Renal cortex interstitium (tissue), 11 donors: ENCODE measurements at regions not wholly inside any gene's neighbourhood (a gene's known extent, or its start where the extent isn't known, plus 50 kb on each side); places are given as distances from the start of the nearest gene placed in this dataset.

ENCODE experiments used
- DNase-seq, 11 donors: peaks; one replicate each; pipeline ENCODE4 v3.0.0-alpha.2; 2013; ENCODE audit warnings: low read depth in 9 of 11, low spot score in 4 of 11; ENCODE audit errors: extremely low read depth in 1 of 11

DNA sequence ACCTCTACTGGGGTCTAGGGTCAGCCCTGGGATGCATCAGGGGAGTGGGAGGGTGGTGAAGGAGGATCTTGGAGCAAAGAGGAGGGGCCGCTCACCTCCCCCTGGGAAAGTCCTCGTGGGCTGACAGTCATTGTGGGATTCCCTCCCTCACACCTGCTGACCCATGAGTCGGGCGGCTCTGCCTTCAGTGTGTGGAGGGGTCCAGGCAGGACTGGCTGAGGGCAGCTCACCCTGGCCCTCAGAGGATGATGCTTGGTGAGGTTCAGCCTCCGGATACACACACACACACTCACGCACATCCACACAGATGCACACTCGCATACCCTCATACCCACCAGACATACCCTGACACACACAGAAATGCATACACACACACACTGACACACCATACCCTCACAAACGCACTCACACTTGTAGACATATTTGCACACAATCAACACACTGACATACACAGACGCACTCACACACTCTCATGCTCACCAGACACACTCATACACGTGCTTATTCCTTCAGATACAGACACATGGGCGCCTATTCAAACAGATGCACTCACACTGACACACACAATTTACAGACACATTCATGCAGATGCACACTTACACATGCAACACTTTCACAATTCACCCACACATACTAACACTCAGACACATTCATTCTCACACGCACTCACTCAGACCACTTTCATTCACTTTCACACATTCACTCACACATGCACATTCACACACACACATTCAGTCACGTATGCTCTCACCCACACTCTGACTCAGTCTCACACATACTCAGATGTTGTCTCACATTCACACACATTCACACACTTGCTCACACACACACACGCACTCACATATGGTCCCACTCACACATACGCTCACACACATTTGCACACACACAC is 105.1 kb upstream of the RPL38 start:
- DNase-seq = no peak

DNA sequence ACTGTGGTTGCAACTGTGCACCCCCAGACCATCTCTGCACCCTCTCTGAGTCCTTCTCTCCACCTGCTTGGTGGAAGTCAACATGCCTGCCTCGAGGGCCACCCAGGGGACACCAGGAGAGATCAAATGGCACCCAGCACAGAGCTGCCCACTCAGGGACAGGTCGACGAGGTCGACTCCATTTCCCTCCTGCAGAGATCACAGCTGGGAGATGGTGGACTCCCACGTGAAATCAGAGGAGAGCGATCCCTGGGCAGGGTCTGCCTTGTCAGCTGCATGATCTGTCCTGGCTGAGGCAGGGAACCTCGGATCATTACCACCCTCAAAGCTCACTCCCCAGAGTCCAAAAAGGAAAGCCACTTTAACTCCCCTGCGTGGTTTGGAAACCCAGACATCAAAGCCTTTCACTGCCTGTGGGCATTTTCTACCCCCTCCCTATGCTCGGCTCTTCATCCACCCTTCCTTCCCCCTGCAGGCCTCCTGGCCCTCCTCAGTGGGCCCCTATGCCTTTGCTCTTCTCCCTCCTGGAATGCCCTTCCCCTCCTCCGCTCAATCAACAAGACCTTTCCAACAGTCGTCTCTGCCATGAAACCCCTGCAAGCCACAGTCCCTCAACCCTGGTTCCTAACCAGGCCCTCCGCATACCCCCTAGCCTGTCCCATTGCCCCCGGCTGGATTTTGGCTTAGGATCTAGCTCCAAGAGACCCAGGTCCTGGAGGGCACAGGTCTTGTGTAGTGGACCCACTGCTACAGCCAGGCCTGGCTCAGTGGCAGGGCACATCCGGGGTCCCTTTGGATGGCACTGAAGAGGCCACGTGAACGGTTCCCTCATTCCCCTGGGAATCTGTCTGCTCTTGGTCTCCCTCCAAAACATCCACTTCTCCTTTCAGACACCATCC is 103.8 kb upstream of the RPL38 start:
- DNase-seq = no peak

GRCh38 chr17:74104921-74105320 is 98.6 kb upstream of the RPL38 start:
- DNase-seq = no peak

DNA sequence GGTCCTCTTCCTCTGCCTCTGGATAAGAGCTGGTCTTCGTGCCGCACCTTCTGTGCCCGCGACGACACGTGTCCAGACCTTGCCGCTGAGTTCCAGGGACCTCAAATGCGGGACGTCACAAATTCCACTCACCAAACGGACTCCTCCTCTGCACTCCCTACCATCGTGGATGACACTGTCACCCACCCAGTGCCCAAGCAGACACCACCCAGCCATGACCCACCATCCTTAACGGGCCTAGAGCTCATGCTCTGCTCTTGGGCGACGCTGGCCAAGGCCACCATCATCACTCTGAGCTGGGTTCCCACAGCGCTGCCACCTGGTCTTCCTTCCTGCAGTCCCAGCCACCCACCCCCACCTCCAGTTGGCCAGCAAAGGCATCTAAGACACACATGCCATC is 96.4 kb upstream of the RPL38 start:
- no peak for DNase-seq

DNA sequence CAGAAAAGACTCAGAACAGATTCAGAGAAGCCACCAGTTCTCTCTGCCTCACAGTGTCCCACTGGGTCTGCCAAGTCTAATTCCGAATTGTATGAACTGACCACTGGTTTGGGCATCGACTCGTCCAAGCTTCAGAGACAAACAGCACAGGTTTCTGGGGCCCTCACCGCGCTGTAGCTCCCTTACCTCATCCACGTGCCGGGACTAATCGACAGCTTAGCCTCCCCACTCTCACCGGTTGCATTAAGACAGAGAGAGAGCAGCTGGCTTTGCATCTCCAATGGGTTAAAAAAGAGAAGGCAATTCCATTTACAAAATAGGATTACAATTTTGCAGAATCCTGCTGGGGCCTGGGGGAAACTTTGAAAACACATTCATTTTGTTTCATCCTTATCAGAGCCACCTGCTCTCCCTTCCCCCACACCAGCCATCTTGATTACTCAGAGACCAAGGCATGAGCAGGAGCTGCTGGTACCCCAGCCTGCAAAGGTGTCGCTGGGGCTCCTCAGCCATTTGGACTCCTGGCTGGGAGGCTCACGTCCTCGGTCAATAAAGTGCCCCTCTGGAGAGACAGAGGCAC is 95.3 kb upstream of the RPL38 start:
- DNase-seq = no peak

DNA sequence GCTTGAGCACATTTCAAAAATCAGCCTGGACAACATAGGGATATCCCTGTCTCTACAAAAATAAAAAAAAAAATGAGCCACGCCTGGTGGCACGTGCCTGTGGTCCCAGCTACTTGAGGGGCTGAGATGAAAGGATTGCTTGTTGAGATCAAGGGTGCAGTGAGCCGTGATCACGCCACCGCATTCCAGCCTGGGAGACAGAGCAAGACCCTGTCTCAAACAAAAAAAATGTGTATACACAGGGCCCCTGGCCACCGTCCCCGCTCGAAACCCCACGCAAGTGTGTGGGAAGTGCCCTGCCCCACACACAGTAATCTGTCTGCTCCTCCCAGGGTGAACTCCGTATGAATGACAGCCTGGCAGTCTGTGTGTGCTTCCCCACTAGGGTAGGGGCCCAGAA is 93.0 kb upstream of the RPL38 start:
- DNase-seq = peak in 1 of 11 donors; percentile 46

DNA sequence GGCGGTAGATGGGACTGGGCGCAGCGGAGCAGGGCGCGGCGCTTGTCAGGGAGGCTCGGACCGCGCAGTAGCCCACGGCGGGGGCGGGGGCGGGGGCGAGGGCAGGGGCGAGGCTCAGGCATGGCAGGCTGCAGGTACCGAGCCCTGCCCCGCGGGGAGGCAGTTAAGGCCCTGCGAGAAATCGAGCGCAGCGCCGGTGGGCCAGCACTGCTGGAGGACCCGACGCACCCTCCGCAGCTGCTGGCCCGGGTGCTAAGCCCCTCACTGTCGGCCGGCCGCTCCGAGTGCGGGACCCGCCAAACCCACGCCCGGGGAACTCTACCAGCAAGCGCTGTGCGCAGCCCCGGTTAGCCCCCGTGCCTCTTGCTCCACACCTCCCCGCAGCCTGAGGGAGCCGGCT is 90.2 kb upstream of the RPL38 start:
- DNase-seq = no peak

DNA sequence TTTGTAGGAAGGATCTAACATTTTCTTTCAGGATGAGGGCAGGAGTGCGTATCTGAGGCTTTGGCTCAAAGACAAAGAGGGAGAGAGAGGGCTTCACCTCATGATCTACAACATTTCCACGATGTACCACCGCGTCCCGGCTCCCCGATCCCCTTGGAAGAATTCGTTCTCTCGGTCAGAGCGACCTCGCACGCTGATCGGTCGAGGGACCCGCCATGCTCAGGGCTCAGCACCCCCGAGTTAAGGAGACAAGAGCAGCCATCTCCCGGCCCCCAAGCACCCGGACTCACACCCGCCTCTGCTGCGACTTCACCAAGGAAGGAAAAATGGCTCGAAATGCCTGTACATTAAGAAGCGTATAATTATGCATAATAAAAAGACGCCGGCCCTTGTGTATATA is 89.5 kb upstream of the RPL38 start:
- no peak for DNase-seq

DNA sequence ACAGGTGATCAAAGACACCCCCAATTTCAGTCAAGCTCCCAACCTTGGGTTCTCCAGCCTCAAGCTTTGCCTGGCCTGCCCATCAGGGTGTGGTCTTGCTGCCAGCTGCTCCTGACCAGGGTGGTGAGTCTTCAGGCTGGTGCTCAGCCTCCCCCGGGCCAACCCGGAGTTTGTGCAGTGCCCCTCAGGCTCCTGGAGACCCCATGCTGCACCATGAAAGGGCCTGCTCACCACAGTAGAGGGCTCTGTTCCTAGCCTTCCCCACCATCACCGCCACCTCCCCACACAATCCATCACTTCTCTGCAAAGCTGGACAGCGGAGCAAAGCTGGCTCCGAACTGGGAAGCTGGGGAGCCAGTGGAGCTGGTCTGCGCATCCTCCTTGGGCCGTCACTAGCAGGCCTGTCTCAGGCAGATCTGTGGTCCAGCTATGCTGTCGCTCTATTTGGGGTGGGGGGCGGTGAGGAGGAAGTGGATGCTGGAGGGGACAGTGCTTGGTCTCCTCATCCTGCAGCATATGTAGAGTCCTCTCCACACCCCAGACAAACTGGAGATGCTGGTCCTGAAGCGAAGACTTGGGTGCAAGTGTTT is 88.5 kb upstream of the RPL38 start:
- no peak for DNase-seq

- no peak for DNase-seq
These were observed 87.9 kb upstream of the RPL38 start for GRCh38 chr17:74115586-74115985.

DNA sequence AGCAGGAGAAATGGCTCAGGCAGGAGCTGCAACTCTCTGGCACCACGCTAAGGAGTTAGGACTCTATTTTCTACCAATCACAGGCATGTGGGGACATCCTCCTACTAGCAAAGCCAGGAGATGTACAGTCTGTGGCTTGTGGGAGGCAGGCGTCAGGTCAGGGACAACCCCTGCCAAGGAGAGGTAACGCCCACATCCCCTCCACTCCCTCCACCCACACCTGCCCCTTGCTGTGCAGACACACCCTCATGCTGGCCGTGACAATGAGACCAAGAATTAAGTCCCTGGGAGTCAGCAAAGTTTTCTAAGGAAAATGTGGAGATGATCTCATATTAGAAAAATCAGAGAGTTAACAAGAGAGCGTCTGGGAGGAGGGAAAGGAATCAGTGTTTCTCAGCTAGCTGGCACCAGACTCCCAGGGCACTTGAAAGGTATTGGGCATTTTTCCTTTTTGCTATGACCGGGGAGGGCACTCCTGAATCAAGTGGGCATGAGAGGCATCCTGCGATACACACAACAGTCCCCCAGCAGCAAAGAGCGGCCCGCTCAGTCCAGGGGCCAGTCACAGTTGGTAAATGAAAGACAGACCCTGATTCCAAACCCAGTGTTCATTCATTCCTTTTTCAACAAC is 87.3 kb upstream of the RPL38 start:
- DNase-seq = no peak

- DNase-seq = no peak
These were observed 86.3 kb upstream of the RPL38 start for GRCh38 chr17:74117087-74117698.

DNA sequence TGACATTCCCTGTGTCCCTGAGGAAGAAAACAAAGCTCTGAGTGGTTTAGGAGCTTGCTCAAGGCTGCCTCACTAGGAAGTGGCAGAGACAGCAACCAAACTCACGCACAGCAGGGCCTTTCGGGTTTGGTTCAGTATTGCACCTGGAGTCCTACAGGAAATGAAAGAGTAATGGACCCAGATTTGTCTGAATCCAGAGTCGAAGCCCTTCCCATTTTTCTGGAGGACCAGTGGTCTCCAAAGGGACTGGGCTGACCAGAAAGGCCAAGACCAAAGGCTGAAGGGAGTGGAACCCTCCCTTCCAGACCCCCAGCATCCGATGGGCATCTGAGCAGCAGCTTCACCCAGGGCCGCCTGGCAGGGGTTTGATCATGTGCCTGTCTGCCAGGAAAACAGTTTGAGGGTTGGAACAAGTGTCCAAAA is 85.5 kb upstream of the RPL38 start:
- DNase-seq = no peak

GRCh38 chr17:74118504-74118903 is 85.0 kb upstream of the RPL38 start:
- peak in 2 of 11 donors; percentile 42 to 52 for DNase-seq

DNA sequence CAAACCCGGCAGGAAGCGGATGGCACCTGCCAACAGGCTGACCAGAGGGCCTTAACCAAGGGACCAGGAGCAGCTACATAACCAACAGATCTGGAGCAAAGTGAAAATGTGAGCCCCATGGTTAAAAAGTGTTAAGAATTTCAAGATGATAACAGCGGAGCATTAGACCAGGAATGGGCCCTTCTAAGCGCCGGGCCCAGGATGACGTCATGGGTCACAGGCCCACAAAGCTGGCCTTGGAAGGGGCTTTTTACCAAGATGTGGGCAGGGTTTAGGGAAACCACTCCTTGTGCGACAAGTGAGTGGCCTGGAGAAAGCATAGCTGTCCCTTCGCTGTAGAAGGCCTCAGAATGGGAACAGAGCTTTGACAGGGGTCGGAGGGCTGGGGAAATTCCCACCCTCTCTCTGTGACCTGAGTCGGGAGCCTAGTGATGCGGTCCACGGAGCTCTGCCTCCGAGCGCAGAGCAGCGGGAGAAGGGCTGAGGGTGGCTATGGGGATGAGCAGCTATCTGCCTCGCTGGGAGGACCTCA is 84.4 kb upstream of the RPL38 start:
- DNase-seq = no peak

DNA sequence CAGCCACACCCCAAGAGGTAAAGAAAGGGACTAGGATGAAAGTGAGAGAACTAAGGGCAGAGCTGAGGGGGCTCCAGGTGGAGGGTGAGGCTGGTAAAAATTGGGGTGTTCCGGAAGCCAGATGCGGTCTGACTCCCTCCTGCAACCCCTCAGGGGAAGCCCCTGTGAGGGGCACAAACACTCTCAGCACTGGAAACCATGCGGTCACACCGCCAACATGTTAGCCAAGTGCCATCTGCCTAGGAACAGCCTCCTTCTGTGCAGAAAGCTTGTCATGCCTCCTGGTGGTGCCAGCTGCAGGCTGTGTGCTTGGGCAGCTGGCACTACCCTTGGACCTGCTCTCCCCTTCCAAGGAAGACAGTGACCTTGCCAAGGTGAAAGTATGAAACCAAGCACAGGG is 83.5 kb upstream of the RPL38 start:
- DNase-seq = no peak

GRCh38 chr17:74123350-74123749 is 80.1 kb upstream of the RPL38 start:
- DNase-seq = no peak

GRCh38 chr17:74123866-74124444 is 79.5 kb upstream of the RPL38 start:
- DNase-seq = no peak
